CD4-positive, alpha-beta T cell (primary cell): ENCODE measurements at regions not wholly inside any gene's neighbourhood (a gene's known extent, or its start where the extent isn't known, plus 50 kb on each side); places are given as distances from the start of the nearest gene placed in this dataset.

ENCODE experiments used
- ATAC-seq: fragments of 200-7000 bp; cut with Tn5 transposase; one replicate; pipeline ENCODE4 v1.10.0; 2022; ENCODE audit warnings: mild to moderate bottlenecking; ENCODE audit not compliant: poor library complexity
- CTCF ChIA-PET: fragments of 350-600 bp; sonication (Branson Sonifier 250); formaldehyde crosslinking; loops from one replicate; lab custom pipeline; 2021; ENCODE audit warnings: antibody characterized with exemption, inconsistent platforms; lab: Charles Lee
- POLR2A ChIA-PET: fragments of 350-600 bp; sonication (Branson Sonifier 250); formaldehyde crosslinking; loops from one replicate; lab custom pipeline; 2021; ENCODE audit warnings: antibody characterized with exemption, inconsistent platforms; lab: Charles Lee
- DNase-seq, 14 experiments: peaks; one replicate each; pipeline ENCODE4 v3.0.0-alpha.2; 2013 to 2020; ENCODE audit warnings: mixed read lengths in 2 of 14
- H3K27ac ChIP-seq, 2 donors: one replicate each; pipeline versions ENCODE4 v1.5.1 to v1.7.0; 2013; ENCODE audit warnings: low read length in 2 of 2, low read depth in 1 of 2, mild to moderate bottlenecking in 1 of 2
- H3K27me3 ChIP-seq, 2 experiments: 1 replicate in 1 of 2; 2 replicates in 1 of 2; pipeline versions ENCODE4 v1.6.1 to v1.7.0; 2013; ENCODE audit warnings: low read length in 2 of 2, control low read depth in 1 of 2, mild to moderate bottlenecking in 1 of 2, moderate library complexity in 1 of 2; ENCODE audit not compliant: insufficient read depth in 2 of 2, control insufficient read depth in 1 of 2
- H3K36me3 ChIP-seq: one replicate; pipeline ENCODE4 v1.6.1; 2013; ENCODE audit warnings: low read length, control low read depth; ENCODE audit not compliant: insufficient read depth
- H3K4me1 ChIP-seq: one replicate; pipeline ENCODE4 v1.6.1; 2013; ENCODE audit warnings: low read length, control low read depth; ENCODE audit not compliant: insufficient read depth
- H3K4me3 ChIP-seq: one replicate; pipeline ENCODE4 v1.5.1; 2013; ENCODE audit warnings: mild to moderate bottlenecking, low read length, moderate library complexity
- H3K9me3 ChIP-seq, 2 experiments: 1 replicate in 1 of 2; 2 replicates in 1 of 2; pipeline versions ENCODE4 v1.6.1 to v1.7.0; 2013; ENCODE audit warnings: low read length in 2 of 2, mild to moderate bottlenecking in 2 of 2, control low read depth in 1 of 2, moderate library complexity in 1 of 2; ENCODE audit not compliant: control insufficient read depth in 1 of 2, insufficient read depth in 1 of 2
- H3K27ac Mint-ChIP-seq: one replicate; pipeline ENCODE4 v1.8.0; 2020; ENCODE audit warnings: mixed read lengths
- H3K27me3 Mint-ChIP-seq: one replicate; pipeline ENCODE4 v1.8.0; 2021; ENCODE audit warnings: mixed read lengths
- H3K36me3 Mint-ChIP-seq: one replicate; pipeline ENCODE4 v1.8.0; 2021; ENCODE audit warnings: low read depth, mixed read lengths
- H3K4me1 Mint-ChIP-seq: one replicate; pipeline ENCODE4 v1.8.0; 2021; ENCODE audit warnings: low read depth, mixed read lengths
- H3K4me3 Mint-ChIP-seq: one replicate; pipeline ENCODE4 v1.8.0; 2020; ENCODE audit warnings: mild to moderate bottlenecking, mixed read lengths
- H3K9me3 Mint-ChIP-seq: one replicate; pipeline ENCODE4 v1.8.0; 2020; ENCODE audit warnings: mixed read lengths
- CTCF ChIP-seq: fragments of 200-600 bp; IDR thresholded peaks from one replicate; pipeline ENCODE4 v1.8.0; 2022; ENCODE audit warnings: antibody characterized with exemption, mild to moderate bottlenecking
- intact Hi-C, 2 experiments: fragments of 100-400 bp; cut with DNase I in 1 of 2; cut with micrococcal nuclease in 1 of 2; formaldehyde crosslinking; loops; one replicate each; pipeline versions ENCODE4 v1.15.1 to v1.9.0; 2023 to 2025; cut with DNase I, micrococcal nuclease

GRCh38 chr18:39773646-39774045 lies 2181.4 kb upstream of the PIK3C3 start:
- intact Hi-C loops = no loop called here
- Mint-ChIP-seq H3K36me3 (no peaks in the 10 kb centered on the region), H3K27me3 (no peaks in the 10 kb centered on the region), H3K4me1 (no peaks in the 10 kb centered on the region), H3K9me3 (peaks cover 5% of the 10 kb centered on the region), H3K4me3 (no peak overlapping the region), H3K27ac (no peak overlapping the region)
- ATAC-seq (no peak), DNase-seq (no peak)
- H3K4me3 ChIP-seq = no peak overlapping the region
- no peaks in the 10 kb centered on the region for H3K36me3 ChIP-seq
- no peak for TF ChIP-seq CTCF
- ChIA-PET CTCF (no interaction called here), POLR2A (no interaction called here)
- H3K27ac ChIP-seq = no peak overlapping the region
- peaks cover 0 to 3% of the 10 kb centered on the region in 2 experiments for H3K9me3 ChIP-seq
- no peaks in the 10 kb centered on the region for H3K27me3 ChIP-seq
- no peaks in the 10 kb centered on the region for H3K4me1 ChIP-seq

GRCh38 chr18:39772155-39772919 lies 2182.7 kb upstream of the PIK3C3 start:
- H3K27ac Mint-ChIP-seq = no peak overlapping the region
- no peak overlapping the region for H3K4me3 Mint-ChIP-seq
- intact Hi-C loops = no loop called here
- TF ChIP-seq CTCF = no peak
- Histone ChIP-seq H3K27ac (no peak overlapping the region), H3K4me1 (no peaks in the 10 kb centered on the region), H3K9me3 (no peaks in the 10 kb centered on the region), H3K4me3 (no peak overlapping the region), H3K36me3 (no peaks in the 10 kb centered on the region), H3K27me3 (no peaks in the 10 kb centered on the region)
- POLR2A ChIA-PET = no interaction called here
- H3K9me3 Mint-ChIP-seq = peaks cover 5% of the 10 kb centered on the region
- H3K4me1 Mint-ChIP-seq = no peaks in the 10 kb centered on the region
- ATAC-seq (no peak), DNase-seq (no peak)
- H3K36me3 Mint-ChIP-seq = no peaks in the 10 kb centered on the region
- H3K27me3 Mint-ChIP-seq = no peaks in the 10 kb centered on the region
- CTCF ChIA-PET = no interaction called here

GRCh38 chr18:39770399-39770798 lies 2184.6 kb upstream of the PIK3C3 start:
- Histone ChIP-seq H3K27me3 (no peaks in the 10 kb centered on the region), H3K4me3 (no peak overlapping the region), H3K9me3 (no peaks in the 10 kb centered on the region), H3K4me1 (no peaks in the 10 kb centered on the region), H3K27ac (no peak overlapping the region), H3K36me3 (no peaks in the 10 kb centered on the region)
- no peaks in the 10 kb centered on the region for H3K36me3 Mint-ChIP-seq
- CTCF ChIA-PET = no interaction called here
- DNase-seq (no peak), ATAC-seq (no peak)
- POLR2A ChIA-PET = no interaction called here
- intact Hi-C loops = no loop called here
- H3K4me3 Mint-ChIP-seq = no peak overlapping the region
- no peak for TF ChIP-seq CTCF
- peaks cover 5% of the 10 kb centered on the region for H3K9me3 Mint-ChIP-seq
- no peak overlapping the region for H3K27ac Mint-ChIP-seq
- no peaks in the 10 kb centered on the region for H3K27me3 Mint-ChIP-seq
- no peaks in the 10 kb centered on the region for H3K4me1 Mint-ChIP-seq
